Calu3 (cell line): ENCODE measurements at regions not wholly inside any gene's neighbourhood (a gene's known extent, or its start where the extent isn't known, plus 50 kb on each side); places are given as distances from the start of the nearest gene placed in this dataset.

Source experiments
- BruUV-seq: library from RNA; stranded (reverse); fragments of 400-500 nt; replicated peaks from 2 replicates; lab custom pipeline; 2021; lab: Mats Ljungman, UMichigan
- CTCF ChIA-PET: fragments of 300-600 bp; sonication (Branson Sonifier 250); formaldehyde crosslinking; loops from one replicate; lab custom pipeline; 2022; ENCODE audit warnings: antibody characterized with exemption; lab: Charles Lee
- DNase-seq: peaks from one replicate; pipeline ENCODE4 v3.0.0; 2022
- H3K27ac Mint-ChIP-seq: one replicate; pipeline ENCODE4 v1.8.0; 2022; ENCODE audit warnings: mixed read lengths; ENCODE audit not compliant: unreplicated experiment
- H3K27me3 Mint-ChIP-seq: one replicate; pipeline ENCODE4 v1.8.0; 2022; ENCODE audit warnings: mixed read lengths; ENCODE audit not compliant: unreplicated experiment
- H3K36me3 Mint-ChIP-seq: one replicate; pipeline ENCODE4 v1.8.0; 2022; ENCODE audit warnings: mild to moderate bottlenecking, moderate library complexity, mixed read lengths; ENCODE audit not compliant: insufficient read depth, unreplicated experiment
- H3K4me1 Mint-ChIP-seq: one replicate; pipeline ENCODE4 v1.8.0; 2022; ENCODE audit warnings: mild to moderate bottlenecking, low read depth, mixed read lengths; ENCODE audit not compliant: unreplicated experiment
- H3K4me3 Mint-ChIP-seq: one replicate; pipeline ENCODE4 v1.8.0; 2022; ENCODE audit warnings: mild to moderate bottlenecking, low read depth, moderate library complexity, mixed read lengths; ENCODE audit not compliant: unreplicated experiment
- H3K9me3 Mint-ChIP-seq: one replicate; pipeline ENCODE4 v1.8.0; 2022; ENCODE audit warnings: low read depth, mixed read lengths; ENCODE audit not compliant: unreplicated experiment
- CTCF ChIP-seq: fragments of 200-600 bp; IDR thresholded peaks from one replicate; pipeline ENCODE4 v1.8.0; 2022; ENCODE audit warnings: antibody characterized with exemption; ENCODE audit not compliant: unreplicated experiment
- intact Hi-C: fragments of 100-400 bp; cut with micrococcal nuclease; formaldehyde crosslinking; loops from one replicate; pipeline ENCODE4 v1.10.0; 2022; ENCODE audit not compliant: unreplicated experiment

- CTCF ChIA-PET, result no interaction called here
- no peak overlapping the region for H3K27ac Mint-ChIP-seq
- BruUV-seq, result no TSS peak
- no peak overlapping the region for H3K4me3 Mint-ChIP-seq
- DNase-seq, result no peak
- intact Hi-C loops, result no loop called here
- no peak for TF ChIP-seq CTCF
- H3K9me3 Mint-ChIP-seq, result no peaks in the 10 kb centered on the region
- no peaks in the 10 kb centered on the region for H3K27me3 Mint-ChIP-seq
- H3K36me3 Mint-ChIP-seq, result peaks cover 17% of the 10 kb centered on the region
- no peaks in the 10 kb centered on the region for H3K4me1 Mint-ChIP-seq
Measured at GRCh38 chr4:22322996-22323395, 192.9 kb downstream of the ADGRA3 start.

GRCh38 chr4:22315628-22316027 is 200.2 kb downstream of the ADGRA3 start:
- TF ChIP-seq CTCF, result no peak
- Mint-ChIP-seq H3K9me3 (no peaks in the 10 kb centered on the region), H3K27ac (no peak overlapping the region), H3K36me3 (peaks cover 6% of the 10 kb centered on the region), H3K4me1 (no peaks in the 10 kb centered on the region), H3K4me3 (no peak overlapping the region), H3K27me3 (no peaks in the 10 kb centered on the region)
- CTCF ChIA-PET, result no interaction called here
- BruUV-seq, result no TSS peak
- intact Hi-C loops, result no loop called here
- DNase-seq, result no peak

- Mint-ChIP-seq H3K4me3 (no peak overlapping the region), H3K27ac (no peak overlapping the region), H3K9me3 (no peaks in the 10 kb centered on the region), H3K27me3 (no peaks in the 10 kb centered on the region), H3K36me3 (peaks cover 6% of the 10 kb centered on the region), H3K4me1 (no peaks in the 10 kb centered on the region)
- CTCF ChIA-PET, result no interaction called here
- DNase-seq, result no peak
- no TSS peak for BruUV-seq
- intact Hi-C loops, result no loop called here
- TF ChIP-seq CTCF, result no peak
Measured at GRCh38 chr4:22313976-22314375, 201.9 kb downstream of the ADGRA3 start.

GRCh38 chr4:22312113-22312512 is 203.8 kb downstream of the ADGRA3 start:
- no peak for DNase-seq
- no peak for TF ChIP-seq CTCF
- CTCF ChIA-PET, result no interaction called here
- H3K4me3 Mint-ChIP-seq, result no peak overlapping the region
- BruUV-seq, result no TSS peak
- no peak overlapping the region for H3K27ac Mint-ChIP-seq
- H3K27me3 Mint-ChIP-seq, result no peaks in the 10 kb centered on the region
- no peaks in the 10 kb centered on the region for H3K4me1 Mint-ChIP-seq
- H3K36me3 Mint-ChIP-seq, result peaks cover 6% of the 10 kb centered on the region
- intact Hi-C loops, result no loop called here
- no peaks in the 10 kb centered on the region for H3K9me3 Mint-ChIP-seq
